ENCODE measurements at regions not wholly inside any gene's neighbourhood (a gene's known extent, or its start where the extent isn't known, plus 50 kb on each side); places are given as distances from the start of the nearest gene placed in this dataset.

GRCh38 chr9:126240835-126241234, 85.8 kb upstream of the MVB12B start:
- peak; percentile 16 for DNase-seq (ENCODE audit: low spot score)
- in situ Hi-C loops (cut with MboI; ENCODE audit: low sequenced_read_pairs, unreplicated experiment) = no loop called here
- no peak for TF ChIP-seq CTCF (IDR thresholded peaks at IDR 0.05; ENCODE audit: borderline replicate concordance, control extremely low read depth, extremely low read depth, insufficient read depth, missing control alignments)

GRCh38 chr9:126248680-126249079, 77.9 kb upstream of the MVB12B start:
- DNase-seq (ENCODE audit: low spot score) = no peak
- no peak for TF ChIP-seq CTCF (IDR thresholded peaks at IDR 0.05; ENCODE audit: borderline replicate concordance, control extremely low read depth, extremely low read depth, insufficient read depth, missing control alignments)
- in situ Hi-C loops (cut with MboI; ENCODE audit: low sequenced_read_pairs, unreplicated experiment) = no loop called here

- in situ Hi-C loops (cut with MboI; ENCODE audit: low sequenced_read_pairs, unreplicated experiment) = no loop called here
- DNase-seq (ENCODE audit: low spot score) = no peak
- TF ChIP-seq CTCF (IDR thresholded peaks at IDR 0.05; ENCODE audit: borderline replicate concordance, control extremely low read depth, extremely low read depth, insufficient read depth, missing control alignments) = no peak
Measured at GRCh38 chr9:126261584-126262356, 64.9 kb upstream of the MVB12B start.

- in situ Hi-C loops (cut with MboI; ENCODE audit: low sequenced_read_pairs, unreplicated experiment) = no loop called here
- TF ChIP-seq CTCF (IDR thresholded peaks at IDR 0.05; ENCODE audit: borderline replicate concordance, control extremely low read depth, extremely low read depth, insufficient read depth, missing control alignments) = no peak
Measured at GRCh38 chr9:126262738-126263137, 63.9 kb upstream of the MVB12B start.

GRCh38 chr9:126270556-126270955, 56.1 kb upstream of the MVB12B start:
- no peak for TF ChIP-seq CTCF (IDR thresholded peaks at IDR 0.05; ENCODE audit: borderline replicate concordance, control extremely low read depth, extremely low read depth, insufficient read depth, missing control alignments)
- DNase-seq (ENCODE audit: low spot score) = no peak
- in situ Hi-C loops (cut with MboI; ENCODE audit: low sequenced_read_pairs, unreplicated experiment) = no loop called here

More at GRCh38 chr9:126262738-126263137, 63.9 kb upstream of the MVB12B start:
- DNase-seq (ENCODE audit: low spot score) = no peak

GRCh38 chr9:126275386-126276001, 51.1 kb upstream of the MVB12B start:
- TF ChIP-seq CTCF (IDR thresholded peaks at IDR 0.05; ENCODE audit: borderline replicate concordance, control extremely low read depth, extremely low read depth, insufficient read depth, missing control alignments) = no peak
- no peak for DNase-seq (ENCODE audit: low spot score)
- in situ Hi-C loops (cut with MboI; ENCODE audit: low sequenced_read_pairs, unreplicated experiment) = no loop called here

Data from GM13976 (cell line).